Hematopoietic multipotent progenitor cell treated with erythropoietin and hydrocortisone succinate and interleukin-3 and kit ligand, for 6 days (in vitro differentiated cells): ENCODE measurements at regions not wholly inside any gene's neighbourhood (a gene's known extent, or its start where the extent isn't known, plus 50 kb on each side); places are given as distances from the start of the nearest gene placed in this dataset.
"Not testable (repeated sequence)": the region's sequence is repeated elsewhere in the genome, so short reads cannot be mapped to it uniquely, and the experiment has no call there.

Experiments used
- DNase-seq: peaks from one replicate; pipeline ENCODE4 v3.0.0-alpha.2; 2015

- no peak for DNase-seq
Observed at GRCh38 chrY:19521976-19522375, 222.6 kb downstream of the KDM5D start.

DNA sequence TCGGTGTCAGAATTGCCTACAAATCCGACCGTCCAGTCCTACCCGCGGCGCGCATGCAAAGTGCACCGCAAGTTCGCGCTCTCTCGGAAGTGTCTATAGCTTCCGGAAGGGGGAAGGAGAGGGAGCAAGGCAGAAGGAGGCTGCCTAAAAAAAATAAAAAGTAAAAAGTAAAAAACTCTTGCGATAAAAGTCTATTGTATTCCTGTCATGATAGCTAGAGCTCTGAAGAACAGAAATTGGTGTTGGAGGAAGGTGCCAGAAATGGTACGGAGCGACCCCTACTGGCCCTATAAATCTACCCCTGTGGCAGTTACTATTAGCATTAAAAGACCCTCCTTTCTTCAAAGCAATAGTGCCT lies 241.5 kb downstream of the KDM5D start:
- peak; percentile 31 for DNase-seq

DNA sequence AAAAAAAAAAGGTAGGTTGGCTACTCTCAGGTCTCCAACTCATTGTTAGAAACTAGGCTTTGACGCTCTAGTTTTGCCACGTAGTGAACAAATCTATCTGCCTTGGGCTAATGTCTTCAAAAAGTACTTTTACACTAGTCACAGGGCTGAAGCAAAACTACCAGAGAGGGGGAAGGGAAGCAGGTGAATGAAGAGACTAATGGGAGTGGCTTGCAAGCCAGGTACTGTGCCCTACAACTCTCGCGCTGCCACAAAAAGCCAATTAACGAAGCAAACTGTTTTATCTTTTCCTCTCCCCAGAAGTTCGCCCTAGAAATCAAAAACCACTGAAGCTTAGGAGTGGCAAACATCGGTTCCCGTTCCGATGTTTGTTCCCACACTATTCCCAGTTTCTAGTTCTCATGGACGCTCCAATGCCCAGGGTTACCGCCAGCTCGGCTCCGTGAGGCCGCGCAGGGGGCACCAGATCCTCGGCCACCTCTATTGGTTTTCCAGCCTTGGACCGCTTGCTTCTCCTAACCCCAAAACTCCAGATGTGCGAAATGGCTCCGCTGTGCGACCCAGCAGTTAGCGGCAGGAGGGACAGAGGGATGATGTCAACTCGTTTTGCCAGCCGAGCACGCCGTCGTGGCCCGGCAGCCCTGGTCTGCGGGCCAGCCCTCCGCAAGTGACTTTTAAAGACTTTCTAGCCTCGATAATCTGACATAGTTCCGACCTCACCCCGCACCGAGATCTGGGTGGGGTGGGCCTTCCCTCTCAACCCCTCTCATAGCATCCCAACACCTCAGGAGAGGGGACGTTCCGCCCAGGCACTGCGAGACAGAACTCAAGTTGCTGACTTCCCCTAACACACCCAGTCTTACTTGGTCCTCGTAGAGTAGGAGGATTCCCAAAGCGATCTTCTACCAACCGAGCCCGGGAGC lies 242.1 kb downstream of the KDM5D start:
- DNase-seq = no peak

DNA sequence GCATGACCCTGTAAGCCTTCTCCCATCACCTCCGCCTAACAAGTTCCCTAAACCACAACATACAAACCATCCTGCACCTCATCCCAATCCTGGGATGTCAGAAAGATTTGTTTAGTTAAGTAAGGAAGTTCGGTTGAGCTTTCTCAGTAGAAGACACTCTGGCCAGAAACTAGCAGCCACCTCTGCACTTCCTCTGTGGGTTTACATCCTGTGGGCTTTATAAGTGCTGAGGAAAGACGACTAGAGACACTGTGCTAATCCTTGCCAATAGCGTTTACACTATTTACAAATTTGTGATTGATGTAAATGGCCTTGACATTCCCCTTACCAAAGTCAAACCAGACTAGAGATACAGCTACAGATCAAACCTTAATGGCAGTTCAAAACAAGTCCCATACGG lies 246.0 kb downstream of the KDM5D start:
- DNase-seq = no peak

GRCh38 chrY:19487494-19487893 lies 257.0 kb downstream of the KDM5D start:
- no peak for DNase-seq

DNA sequence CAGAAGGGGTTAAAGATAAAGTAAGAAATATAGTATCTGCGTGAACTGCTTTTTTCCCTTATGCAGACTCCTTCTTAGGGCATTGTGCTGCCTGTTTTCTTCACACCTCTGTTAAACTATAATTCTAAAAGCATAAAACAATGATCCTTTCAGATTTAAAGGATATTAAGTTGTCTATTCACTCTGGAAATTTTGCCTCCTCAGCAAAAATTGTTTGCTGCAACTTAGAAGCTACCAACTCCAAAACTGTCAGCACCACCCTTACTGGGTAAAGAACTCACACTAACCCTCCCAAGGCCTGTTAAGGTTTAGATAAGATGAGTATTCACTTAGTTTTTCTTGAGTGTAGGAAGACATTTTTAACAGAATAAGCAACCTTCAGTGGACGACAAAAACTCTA lies 259.5 kb downstream of the KDM5D start:
- DNase-seq = no peak

DNA sequence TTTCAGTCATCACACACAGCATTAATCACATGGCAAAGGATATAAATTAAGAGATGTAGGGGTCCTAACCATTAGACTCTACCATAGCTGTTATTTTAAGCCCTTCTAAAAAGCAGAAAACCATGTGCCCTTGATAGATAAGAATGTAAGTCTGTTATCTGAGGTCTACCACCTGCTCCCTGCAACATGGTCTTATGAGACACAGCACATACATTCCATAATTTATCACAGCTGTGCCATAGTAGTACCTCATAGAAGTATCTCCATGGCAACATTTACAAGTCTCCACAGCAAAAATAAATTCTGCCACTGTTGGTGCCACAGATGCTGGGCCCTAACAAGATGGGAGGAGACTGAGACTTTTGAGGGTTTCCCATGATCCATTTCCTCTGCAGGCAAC lies 265.4 kb downstream of the KDM5D start:
- peak; percentile 54 for DNase-seq

GRCh38 chrY:19477959-19478358 lies 266.6 kb downstream of the KDM5D start:
- no peak for DNase-seq

DNA sequence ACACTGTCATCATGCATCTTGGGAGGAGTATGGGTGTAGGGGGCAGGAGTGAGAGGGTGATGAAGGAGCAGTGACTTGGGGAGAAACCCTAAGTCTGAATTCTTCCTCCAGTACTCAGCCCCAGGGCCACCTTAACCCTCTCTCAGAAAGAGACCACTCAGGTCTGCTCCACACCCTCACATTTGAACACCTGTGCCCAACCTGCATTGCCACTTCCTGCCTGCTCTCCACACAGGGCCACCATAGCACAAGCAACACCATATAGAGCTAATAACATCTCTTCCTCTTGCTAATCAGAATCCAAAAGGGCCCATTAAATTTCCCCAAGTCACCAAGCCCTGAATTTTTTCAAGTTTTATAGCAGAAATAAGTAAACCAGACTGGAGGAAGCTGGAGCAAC lies 278.7 kb downstream of the KDM5D start:
- no peak for DNase-seq

DNA sequence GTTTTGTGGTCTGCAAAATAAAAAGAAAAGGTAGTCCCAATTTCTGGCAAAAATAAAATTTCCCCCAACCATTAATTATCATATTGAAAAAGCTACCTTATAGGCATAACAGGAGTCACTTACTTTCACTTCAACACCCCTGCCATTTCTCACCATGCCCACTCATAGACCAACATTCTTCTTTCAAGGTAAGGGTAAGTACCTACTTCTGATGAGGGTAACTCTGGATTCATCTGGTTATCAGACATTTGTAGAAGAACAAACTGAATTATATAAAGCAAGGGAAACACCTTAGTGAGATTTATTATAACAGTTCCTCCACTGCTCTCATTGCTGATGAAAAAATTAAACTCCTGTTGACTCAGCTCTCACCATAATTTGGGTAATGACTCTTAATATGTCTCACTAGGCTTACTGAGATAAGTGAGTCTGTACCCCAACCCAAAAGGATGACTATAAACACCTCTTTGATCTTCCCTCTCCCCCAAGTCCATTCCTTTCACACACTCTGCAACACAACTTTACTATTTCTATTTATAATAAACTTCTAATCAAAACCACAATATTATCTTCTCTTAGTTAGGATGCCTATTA lies 287.6 kb downstream of the KDM5D start:
- DNase-seq = no peak

GRCh38 chrY:19433059-19433458 lies 311.5 kb downstream of the KDM5D start:
- DNase-seq = peak; percentile 76

DNA sequence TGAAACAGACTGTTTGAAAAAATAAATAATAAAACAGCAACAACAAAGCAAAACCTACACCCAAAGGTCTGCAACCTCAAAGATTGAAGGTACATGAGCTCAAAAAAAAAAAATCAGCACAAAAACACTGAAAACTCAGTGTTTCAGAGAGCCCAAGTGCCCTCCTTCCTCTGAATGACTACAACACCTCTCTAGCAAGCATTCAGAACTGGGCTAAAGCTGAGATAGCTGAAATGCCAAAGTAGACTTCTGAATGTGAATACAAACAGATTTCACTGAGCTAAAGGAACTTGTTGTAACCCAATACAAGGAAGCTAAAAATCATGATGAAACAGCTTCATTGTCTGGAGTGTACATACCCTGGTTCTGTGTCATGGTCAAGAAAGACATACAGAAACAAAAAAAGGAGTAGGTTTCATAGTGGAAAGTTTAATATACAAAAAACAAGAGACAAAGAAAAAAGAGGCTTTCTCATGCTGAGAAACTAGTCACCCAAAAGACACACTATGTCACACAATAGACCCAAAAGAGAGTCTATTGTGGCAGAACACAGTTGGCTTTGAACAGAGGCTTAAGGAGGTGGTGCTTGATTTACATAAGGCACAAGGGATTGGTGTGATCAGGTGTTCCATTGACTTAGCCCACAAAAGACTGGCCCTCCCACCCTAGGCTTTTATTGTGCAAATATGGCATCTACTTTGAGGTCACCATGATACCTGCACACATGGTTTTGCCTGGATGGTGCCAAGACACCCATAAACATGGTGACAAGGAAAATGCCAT lies 316.6 kb downstream of the KDM5D start:
- no peak for DNase-seq

DNA sequence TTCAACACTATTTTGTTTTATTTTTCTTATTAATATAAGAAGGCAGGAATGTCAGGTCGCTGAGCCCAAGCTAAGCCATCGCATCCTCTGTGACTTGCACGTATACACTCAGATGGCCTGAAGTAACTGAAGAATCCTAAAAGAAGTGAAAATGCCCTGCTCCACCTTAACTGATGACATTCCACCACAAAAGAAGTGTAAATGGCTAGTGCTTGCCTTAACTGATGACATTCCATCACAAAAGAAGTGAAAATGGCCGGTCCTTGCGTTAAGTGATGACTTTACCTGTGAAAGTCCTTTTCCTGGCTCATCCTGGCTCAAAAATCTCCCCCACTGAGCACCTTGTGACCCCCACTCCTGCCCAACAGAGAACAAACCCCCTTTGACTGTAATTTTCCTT lies 317.3 kb downstream of the KDM5D start:
- DNase-seq = not testable (repeated sequence)

DNA sequence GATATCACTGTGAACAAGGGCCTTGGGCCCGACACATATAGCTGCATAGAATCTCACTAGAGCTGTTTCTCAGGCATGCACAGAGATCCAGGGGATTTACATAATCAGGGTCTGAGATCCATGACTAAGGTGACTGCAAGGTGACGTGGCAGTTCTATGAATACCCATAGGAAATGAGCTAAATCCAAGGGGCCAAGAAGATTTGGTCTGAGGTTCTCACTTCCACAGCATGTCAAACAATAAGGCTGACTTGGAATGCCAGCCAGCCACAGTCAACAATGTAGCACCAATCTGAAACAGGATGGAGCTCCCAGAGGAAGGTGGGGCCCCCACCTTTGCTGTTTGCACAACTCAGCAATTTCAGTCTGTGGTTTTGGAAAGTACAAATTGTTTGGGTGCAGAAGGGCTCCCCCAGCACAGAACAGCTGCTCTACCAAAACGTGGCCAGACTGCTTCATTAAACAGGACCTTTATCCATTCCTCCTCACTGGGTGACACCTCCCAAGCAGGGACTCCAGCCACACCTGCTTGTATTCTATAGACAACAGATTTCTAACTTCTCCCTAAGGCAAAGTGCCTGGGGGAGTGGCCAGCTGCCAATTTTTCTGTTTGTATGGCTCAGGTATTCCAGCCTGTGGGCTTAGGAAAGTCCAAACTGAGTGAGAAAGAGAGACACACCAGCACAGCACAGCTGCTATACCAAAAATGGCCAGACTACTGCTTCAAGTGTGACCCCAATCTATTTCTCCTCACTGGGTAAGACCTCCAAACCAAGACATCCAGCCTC lies 333.4 kb downstream of the KDM5D start:
- DNase-seq = no peak

GRCh38 chrY:19406246-19406645 lies 338.3 kb downstream of the KDM5D start:
- peak; percentile 5 for DNase-seq

GRCh38 chrY:19405598-19405997 lies 338.9 kb downstream of the KDM5D start:
- DNase-seq = no peak

DNA sequence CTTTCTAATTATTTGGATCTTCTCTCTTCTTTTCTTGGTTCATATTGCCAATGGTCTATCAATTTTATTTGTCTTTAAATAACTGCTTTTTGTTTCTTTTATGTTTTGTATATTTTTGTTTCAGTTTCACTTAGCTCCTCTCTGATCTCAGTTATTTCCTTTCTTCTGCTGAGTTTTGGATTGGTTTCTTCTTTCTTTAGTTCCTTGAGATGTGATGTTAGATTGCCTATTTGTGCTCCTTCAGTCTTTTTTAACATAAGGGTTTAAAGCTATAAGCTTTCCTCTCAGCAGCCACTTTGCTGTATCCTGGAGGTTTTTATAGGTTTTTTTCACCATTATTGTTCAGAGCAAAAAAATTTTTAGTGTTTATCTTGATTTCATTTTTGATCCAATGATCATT lies 351.6 kb downstream of the KDM5D start:
- DNase-seq = no peak

GRCh38 chrY:19391922-19392321 lies 352.6 kb downstream of the KDM5D start:
- DNase-seq = no peak

DNA sequence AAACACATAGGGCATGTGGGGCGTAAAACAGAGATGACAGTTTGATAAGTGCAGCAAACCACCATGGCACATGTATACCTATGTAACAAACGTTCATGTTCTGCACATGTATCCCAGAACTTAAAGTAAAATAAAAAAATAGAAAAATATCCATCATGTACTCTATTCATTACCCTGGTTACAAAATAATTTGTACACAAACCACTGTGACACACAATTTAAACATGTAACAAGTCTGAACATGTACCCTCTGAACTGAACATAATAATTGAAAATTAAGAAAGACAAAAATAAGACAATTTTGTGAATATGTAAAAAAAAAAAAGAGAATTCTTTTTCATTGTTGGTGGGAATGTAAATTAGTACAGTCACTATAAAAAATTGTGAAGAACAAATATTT lies 379.2 kb downstream of the KDM5D start:
- DNase-seq = no peak

- DNase-seq = no peak
Observed at GRCh38 chrY:19357249-19357648, 387.3 kb downstream of the KDM5D start.

DNA sequence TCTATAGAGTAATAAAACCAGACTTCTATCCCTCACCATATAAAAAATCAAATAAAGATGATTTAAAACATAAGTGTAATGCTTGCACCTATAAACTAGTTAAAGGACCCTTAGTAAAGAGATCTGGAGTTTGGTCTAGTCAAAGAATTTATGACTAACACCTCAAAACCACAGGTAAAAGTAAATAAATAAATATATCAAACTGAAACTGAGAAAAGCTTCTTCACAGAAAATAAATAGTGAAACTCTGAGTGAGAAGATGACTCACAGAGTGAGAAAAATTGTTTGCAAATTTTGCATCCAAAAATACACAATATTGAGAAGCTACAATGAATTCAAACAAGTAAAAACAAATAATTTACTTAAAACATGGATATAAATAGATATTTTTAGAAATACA lies 387.8 kb downstream of the KDM5D start:
- DNase-seq = no peak

GRCh38 chrY:19354857-19355173 lies 389.7 kb downstream of the KDM5D start:
- no peak for DNase-seq
